Pancreas (tissue), 10 donors: ENCODE measurements at regions not wholly inside any gene's neighbourhood (a gene's known extent, or its start where the extent isn't known, plus 50 kb on each side); places are given as distances from the start of the nearest gene placed in this dataset.

Source experiments
- ATAC-seq, 4 donors: fragments of 200-7000 bp; cut with Tn5 transposase; one replicate each; pipeline versions ENCODE4 v1.8.0 to v1.9.1; 2020; ENCODE audit warnings: mild to moderate bottlenecking in 4 of 4, moderate library complexity in 4 of 4
- DNase-seq, 6 donors: peaks; one replicate each; pipeline ENCODE4 v3.0.0-alpha.2; 2020
- FAIRE-seq: peaks from 2 replicates; lab custom pipeline; 2012; peaks lifted over from hg19 to GRCh38; lab: Jason Lieb, UNC
- H3K27ac ChIP-seq, 4 donors: fragments of 200-600 bp; sonication (generic); 1 replicate in 3 of 4; 2 replicates in 1 of 4; pipeline versions ENCODE4 v1.5.0 to v1.8.0; 2020
- H3K27me3 ChIP-seq, 4 donors: fragments of 200-600 bp; one replicate each; pipeline ENCODE4 v1.8.0; 2021
- H3K36me3 ChIP-seq, 3 donors: fragments of 200-600 bp; sonication (generic) in 1 of 3; one replicate each; pipeline versions ENCODE4 v1.5.0 to v1.8.0; 2020 to 2021
- H3K4me1 ChIP-seq, 3 donors: fragments of 200-600 bp; one replicate each; pipeline ENCODE4 v1.8.0; 2021
- H3K4me3 ChIP-seq, 4 donors: fragments of 200-600 bp; sonication (generic) in 2 of 4; one replicate each; pipeline versions ENCODE4 v1.5.0 to v1.8.0; 2020 to 2021
- H3K9me3 ChIP-seq, 4 donors: fragments of 200-600 bp; one replicate each; pipeline ENCODE4 v1.8.0; 2021
- WGBS, 2 donors: extraction: QIAGEN DNeasy Blood & Tissue Kit; methylation state at CpG; one replicate each; pipeline ENCODE4 v1.1.7; 2013; 5-methylcytosine and 5-hydroxymethylcytosine counted together
- intact Hi-C, 3 donors: fragments of 100-400 bp; cut with DNase I; formaldehyde crosslinking; loops; one replicate each; pipeline versions ENCODE4 v1.11.1 to v1.14.2; 2022
- TF ChIP-seq, protein P1 (sequence below), 4 donors: fragments of 200-600 bp; sonication (generic) in 3 of 4; IDR thresholded peaks; one replicate each; pipeline versions ENCODE4 v1.5.0 to v1.8.0; 2021; ENCODE audit warnings: antibody characterized with exemption in 4 of 4
- donor health status: healthy with polysubstance abuse.
- donor health status: DM: no; HTN: no; CAD: no; lungs with moderate emphysema.
- donor health status: DM: no; HTN: no; CAD: no.
- donor health status: control.
- donor health status: control.
- donor health status: Bipolar disorder and iron deficiency.
- donor health status: DM: yes; HTN: yes; CAD: no.
- donor health status: DM: no; HTN: no; CAD: no.
- donor health status: DM: no; HTN: no; CAD: no.
- donor health status: DM: yes; HTN: yes; CAD: no.

GRCh38 chr20:10794765-10795164 lies 121.0 kb upstream of the JAG1 start:
- H3K4me1 ChIP-seq: peaks cover 21 to 34% (median 26%) of the 10 kb centered on the region in 3 donors
- no peaks in the 10 kb centered on the region for H3K9me3 ChIP-seq
- H3K36me3 ChIP-seq: no peaks in the 10 kb centered on the region
- intact Hi-C loops: no loop called here
- DNase-seq (peak in 4 of 6 donors; percentile 24 to 44 (median 28)), ATAC-seq (peak; percentile 41 to 61 (median 47)), FAIRE-seq (no peak)
- H3K27me3 ChIP-seq: no peaks in the 10 kb centered on the region
- TF ChIP-seq, protein P1, sequence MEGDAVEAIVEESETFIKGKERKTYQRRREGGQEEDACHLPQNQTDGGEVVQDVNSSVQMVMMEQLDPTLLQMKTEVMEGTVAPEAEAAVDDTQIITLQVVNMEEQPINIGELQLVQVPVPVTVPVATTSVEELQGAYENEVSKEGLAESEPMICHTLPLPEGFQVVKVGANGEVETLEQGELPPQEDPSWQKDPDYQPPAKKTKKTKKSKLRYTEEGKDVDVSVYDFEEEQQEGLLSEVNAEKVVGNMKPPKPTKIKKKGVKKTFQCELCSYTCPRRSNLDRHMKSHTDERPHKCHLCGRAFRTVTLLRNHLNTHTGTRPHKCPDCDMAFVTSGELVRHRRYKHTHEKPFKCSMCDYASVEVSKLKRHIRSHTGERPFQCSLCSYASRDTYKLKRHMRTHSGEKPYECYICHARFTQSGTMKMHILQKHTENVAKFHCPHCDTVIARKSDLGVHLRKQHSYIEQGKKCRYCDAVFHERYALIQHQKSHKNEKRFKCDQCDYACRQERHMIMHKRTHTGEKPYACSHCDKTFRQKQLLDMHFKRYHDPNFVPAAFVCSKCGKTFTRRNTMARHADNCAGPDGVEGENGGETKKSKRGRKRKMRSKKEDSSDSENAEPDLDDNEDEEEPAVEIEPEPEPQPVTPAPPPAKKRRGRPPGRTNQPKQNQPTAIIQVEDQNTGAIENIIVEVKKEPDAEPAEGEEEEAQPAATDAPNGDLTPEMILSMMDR (IDR thresholded peaks at IDR 0.05): no peak
- peak overlapping the region; percentile 69 to 83 (median 78) for H3K27ac ChIP-seq
- H3K4me3 ChIP-seq: peak overlapping the region in 2 of 4 donors; percentile 13 to 21
- 34 to 48% methylated on average over 3 of the region's 3 CpGs for WGBS, 2 donors

DNA sequence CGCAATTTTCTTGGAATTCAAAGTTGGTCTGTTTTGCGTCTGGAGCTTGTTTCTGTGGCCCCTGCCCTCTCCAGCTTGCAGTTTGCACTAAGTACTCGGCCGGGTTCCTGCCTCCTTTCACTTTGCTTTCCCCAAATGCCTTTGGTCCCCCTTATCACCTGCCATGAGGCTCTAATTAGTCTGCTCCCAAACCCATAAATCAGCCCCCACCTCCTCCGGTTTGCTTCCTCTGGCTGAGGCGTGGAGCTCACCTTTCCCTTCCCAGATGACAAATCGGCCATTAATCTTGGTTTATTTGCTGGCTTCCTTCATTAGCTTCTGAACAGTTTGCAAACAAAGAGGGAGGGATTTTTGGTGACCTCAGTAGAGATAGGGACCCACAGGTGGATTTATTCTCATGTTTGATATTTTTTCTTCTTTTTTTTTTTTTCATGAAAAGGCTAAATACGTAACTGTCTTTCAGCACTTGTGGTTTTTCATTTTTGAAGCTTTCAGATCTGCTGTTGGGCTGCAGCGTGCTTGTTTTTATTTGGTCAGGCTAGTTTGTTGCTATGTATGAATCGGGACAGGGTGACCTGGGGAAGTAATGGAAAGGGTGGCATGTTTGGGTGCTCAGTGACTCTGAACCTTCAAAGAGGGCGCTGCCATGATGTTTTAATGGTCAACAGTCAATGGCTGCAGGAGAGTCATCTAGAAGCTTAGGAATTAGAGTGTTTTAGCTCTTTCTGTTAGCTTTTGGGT lies 121.7 kb upstream of the JAG1 start:
- DNase-seq (peak in 5 of 6 donors; percentile 35 to 63 (median 48)), ATAC-seq (peak; percentile 76 to 83 (median 80))
- intact Hi-C loops: no loop called here

GRCh38 chr20:10798811-10799210 lies 125.0 kb upstream of the JAG1 start:
- FAIRE-seq (no peak), ATAC-seq (peak in 1 of 4 donors; percentile 3), DNase-seq (peak in 1 of 6 donors; percentile 43)
- no peak overlapping the region for H3K4me3 ChIP-seq
- no peaks in the 10 kb centered on the region for H3K27me3 ChIP-seq
- no peaks in the 10 kb centered on the region for H3K36me3 ChIP-seq
- intact Hi-C loops: no loop called here
- 47 to 48% methylated on average over 3 of the region's 3 CpGs for WGBS, 2 donors
- peaks cover 15 to 29% (median 26%) of the 10 kb centered on the region in 3 donors for H3K4me1 ChIP-seq
- H3K27ac ChIP-seq: no peak overlapping the region
- H3K9me3 ChIP-seq: no peaks in the 10 kb centered on the region
- TF ChIP-seq, protein P1 (IDR thresholded peaks at IDR 0.05): no peak

More for the DNA sequence above, 121.7 kb upstream of the JAG1 start:
- Histone ChIP-seq H3K27me3 (no peaks in the 10 kb centered on the region), H3K4me1 (peaks cover 21 to 29% (median 27%) of the 10 kb centered on the region in 3 donors), H3K4me3 (peak overlapping the region in 2 of 4 donors; percentile 13 to 21), H3K27ac (peak overlapping the region; percentile 69 to 83 (median 78)), H3K9me3 (no peaks in the 10 kb centered on the region), H3K36me3 (no peaks in the 10 kb centered on the region)
- TF ChIP-seq, protein P1 (IDR thresholded peaks at IDR 0.05): no peak
- 19 to 21% methylated on average over 11 of the region's 11 CpGs for WGBS, 2 donors
- no peak for FAIRE-seq

- no peaks in the 10 kb centered on the region for H3K36me3 ChIP-seq
- peak overlapping the region in 1 of 4 donors; percentile 10 for H3K27ac ChIP-seq
Measured at GRCh38 chr20:10799735-10800134, 125.9 kb upstream of the JAG1 start.

More at GRCh38 chr20:10799735-10800134, 125.9 kb upstream of the JAG1 start:
- intact Hi-C loops: no loop called here
- TF ChIP-seq, protein P1 (IDR thresholded peaks at IDR 0.05): no peak
- 49 to 58% methylated on average over 2 of the region's 2 CpGs for WGBS, 2 donors
- Histone ChIP-seq H3K4me3 (no peak overlapping the region), H3K9me3 (no peaks in the 10 kb centered on the region), H3K4me1 (peaks cover 13 to 24% (median 17%) of the 10 kb centered on the region in 3 donors), H3K27me3 (no peaks in the 10 kb centered on the region)
- no peak for FAIRE-seq
- DNase-seq: no peak
- no peak for ATAC-seq
